ENCODE measurements at regions not wholly inside any gene's neighbourhood (a gene's known extent, or its start where the extent isn't known, plus 50 kb on each side); places are given as distances from the start of the nearest gene placed in this dataset.

DNA sequence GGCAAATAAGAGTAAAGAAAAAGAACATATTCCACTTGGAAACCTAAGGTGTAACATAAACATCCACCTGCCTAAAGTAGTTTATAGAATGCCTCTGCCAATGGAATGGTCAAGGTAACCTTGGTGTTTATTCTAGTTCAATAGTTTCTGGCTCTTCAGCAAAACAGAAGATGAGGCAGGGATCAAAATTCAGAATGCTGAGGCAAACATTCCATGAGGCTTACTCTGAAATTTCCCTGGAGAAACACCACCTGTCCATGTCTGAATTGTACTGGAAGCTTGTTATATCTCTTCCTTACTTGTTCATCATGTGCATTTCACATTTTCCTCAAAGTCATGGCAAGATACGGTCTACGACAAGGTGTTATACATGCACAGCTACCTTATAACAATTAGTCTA is 1862.4 kb upstream of the ACO1 start (continued):
- TF ChIP-seq ARID4A (CRISPR knock-in tag; IDR thresholded peaks at IDR 0.05; ENCODE audit: borderline replicate concordance), result no peak
- no peak for TF ChIP-seq POGK (CRISPR knock-in tag; conservative IDR thresholded peaks at IDR 0.05)
- no peak for TF ChIP-seq SOX13 (IDR thresholded peaks at IDR 0.05)
- TF ChIP-seq SOX13 (CRISPR knock-in tag; conservative IDR thresholded peaks at IDR 0.05 in 1 of 2, IDR thresholded peaks at IDR 0.05 in 1 of 2), result no peak
- TF ChIP-seq KLF16 (CRISPR knock-in tag; IDR thresholded peaks at IDR 0.05), result no peak
- no peak for TF ChIP-seq PHB2 (IDR thresholded peaks at IDR 0.05; ENCODE audit: partially characterized antibody)

GRCh38 chr9:30522486-30522885 is 1862.0 kb upstream of the ACO1 start:
- in situ Hi-C loops (cut with HindIII; ENCODE audit: extremely low pct_ligation_motif_present, low pct_unique_long_range_greater_than_20kb), result no loop called here

More at GRCh38 chr9:30522486-30522885, 1862.0 kb upstream of the ACO1 start:
- TF ChIP-seq ZNF552 (CRISPR knock-in tag; IDR thresholded peaks at IDR 0.05; ENCODE audit: borderline replicate concordance), result no peak
- TF ChIP-seq, protein P1, sequence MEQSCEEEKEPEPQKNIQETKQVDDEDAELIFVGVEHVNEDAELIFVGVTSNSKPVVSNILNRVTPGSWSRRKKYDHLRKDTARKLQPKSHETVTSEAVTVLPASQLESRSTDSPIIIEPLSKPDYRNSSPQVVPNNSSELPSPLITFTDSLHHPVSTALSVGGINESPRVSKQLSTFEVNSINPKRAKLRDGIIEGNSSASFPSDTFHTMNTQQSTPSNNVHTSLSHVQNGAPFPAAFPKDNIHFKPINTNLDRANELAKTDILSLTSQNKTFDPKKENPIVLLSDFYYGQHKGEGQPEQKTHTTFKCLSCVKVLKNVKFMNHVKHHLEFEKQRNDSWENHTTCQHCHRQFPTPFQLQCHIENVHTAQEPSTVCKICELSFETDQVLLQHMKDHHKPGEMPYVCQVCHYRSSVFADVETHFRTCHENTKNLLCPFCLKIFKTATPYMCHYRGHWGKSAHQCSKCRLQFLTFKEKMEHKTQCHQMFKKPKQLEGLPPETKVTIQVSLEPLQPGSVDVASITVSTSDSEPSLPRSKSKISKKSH (CRISPR knock-in tag; IDR thresholded peaks at IDR 0.05; ENCODE audit: borderline replicate concordance), result no peak
- no peak for TF ChIP-seq ZNF224 (CRISPR knock-in tag; IDR thresholded peaks at IDR 0.05)
- no peak for TF ChIP-seq CCAR2 (optimal IDR thresholded peaks at IDR 0.05; ENCODE audit: low read depth, low read length)
- TF ChIP-seq E2F2 (CRISPR knock-in tag; IDR thresholded peaks at IDR 0.05; ENCODE audit: borderline replicate concordance), result no peak
- no peak for TF ChIP-seq ZNF605 (CRISPR knock-in tag; IDR thresholded peaks at IDR 0.05)
- TF ChIP-seq, protein P2, sequence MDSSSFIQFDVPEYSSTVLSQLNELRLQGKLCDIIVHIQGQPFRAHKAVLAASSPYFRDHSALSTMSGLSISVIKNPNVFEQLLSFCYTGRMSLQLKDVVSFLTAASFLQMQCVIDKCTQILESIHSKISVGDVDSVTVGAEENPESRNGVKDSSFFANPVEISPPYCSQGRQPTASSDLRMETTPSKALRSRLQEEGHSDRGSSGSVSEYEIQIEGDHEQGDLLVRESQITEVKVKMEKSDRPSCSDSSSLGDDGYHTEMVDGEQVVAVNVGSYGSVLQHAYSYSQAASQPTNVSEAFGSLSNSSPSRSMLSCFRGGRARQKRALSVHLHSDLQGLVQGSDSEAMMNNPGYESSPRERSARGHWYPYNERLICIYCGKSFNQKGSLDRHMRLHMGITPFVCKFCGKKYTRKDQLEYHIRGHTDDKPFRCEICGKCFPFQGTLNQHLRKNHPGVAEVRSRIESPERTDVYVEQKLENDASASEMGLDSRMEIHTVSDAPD (CRISPR knock-in tag; IDR thresholded peaks at IDR 0.05), result no peak
- no peak for TF ChIP-seq POLR2A (IDR thresholded peaks at IDR 0.05; ENCODE audit: insufficient read depth in 1 of 2, low read depth in 2 of 2, low read length in 2 of 2)
- H3K36me3 ChIP-seq (replicated peaks in 1 of 2; ENCODE audit: control insufficient read depth in 1 of 2, insufficient read depth in 2 of 2, low read length in 2 of 2), result no peaks in the 10 kb centered on the region
- no peaks in the 10 kb centered on the region for H3K27me3 ChIP-seq (ENCODE audit: control insufficient read depth in 1 of 2, insufficient read depth in 2 of 2, low read length in 2 of 2)
- no peaks in the 10 kb centered on the region for H3K9me3 ChIP-seq (ENCODE audit: low read length)
- no peaks in the 10 kb centered on the region for H3K79me2 ChIP-seq (ENCODE audit: insufficient read depth, low read length)
- intact Hi-C loops (cut with micrococcal nuclease; ENCODE audit: unreplicated experiment), result no loop called here
- CTCF ChIA-PET (ENCODE audit: low intra/inter-chr PET ratio, low total read pairs), result no interaction called here
- POLR2A ChIA-PET, result no interaction called here
- DNase-seq (ENCODE audit: low spot score) (no peak), FAIRE-seq (no peak), ATAC-seq (no peak)
- H3K9ac ChIP-seq (ENCODE audit: insufficient read depth, low read depth, low read length), result no peak overlapping the region
- 3% methylated on average over 3 of the region's 3 CpGs for WGBS (ENCODE audit: low lambda C conversion rate)
- H3K27ac ChIP-seq (ENCODE audit: extremely low read length, insufficient read depth, low read length), result no peak overlapping the region
- H2AFZ ChIP-seq (ENCODE audit: low read length), result no peak overlapping the region
- no peaks in the 10 kb centered on the region for H3K4me1 ChIP-seq (ENCODE audit: insufficient read depth, low read length)
- H3K4me3 ChIP-seq (replicated peaks in 1 of 3; ENCODE audit: insufficient read depth in 1 of 3, low read depth in 2 of 3, low read length in 3 of 3), result no peak overlapping the region
- no peaks in the 10 kb centered on the region for H4K20me1 ChIP-seq (ENCODE audit: insufficient read depth, low read length)
- BruUV-seq (replicated peaks), result no TSS peak
- H3K4me2 ChIP-seq (ENCODE audit: low read depth, low read length), result no peak overlapping the region
